Stimulated activated naive CD4-positive, alpha-beta T cell treated with Interleukin-2 at 50 U/mL for 16 hours (primary cell): ENCODE measurements at regions not wholly inside any gene's neighbourhood (a gene's known extent, or its start where the extent isn't known, plus 50 kb on each side); places are given as distances from the start of the nearest gene placed in this dataset.
"Not testable (repeated sequence)": the region's sequence is repeated elsewhere in the genome, so short reads cannot be mapped to it uniquely, and the experiment has no call there.

Experiments used
- DNase-seq: peaks from one replicate; lab custom pipeline; 2025; lab: John Stamatoyannopoulos, UW

DNA sequence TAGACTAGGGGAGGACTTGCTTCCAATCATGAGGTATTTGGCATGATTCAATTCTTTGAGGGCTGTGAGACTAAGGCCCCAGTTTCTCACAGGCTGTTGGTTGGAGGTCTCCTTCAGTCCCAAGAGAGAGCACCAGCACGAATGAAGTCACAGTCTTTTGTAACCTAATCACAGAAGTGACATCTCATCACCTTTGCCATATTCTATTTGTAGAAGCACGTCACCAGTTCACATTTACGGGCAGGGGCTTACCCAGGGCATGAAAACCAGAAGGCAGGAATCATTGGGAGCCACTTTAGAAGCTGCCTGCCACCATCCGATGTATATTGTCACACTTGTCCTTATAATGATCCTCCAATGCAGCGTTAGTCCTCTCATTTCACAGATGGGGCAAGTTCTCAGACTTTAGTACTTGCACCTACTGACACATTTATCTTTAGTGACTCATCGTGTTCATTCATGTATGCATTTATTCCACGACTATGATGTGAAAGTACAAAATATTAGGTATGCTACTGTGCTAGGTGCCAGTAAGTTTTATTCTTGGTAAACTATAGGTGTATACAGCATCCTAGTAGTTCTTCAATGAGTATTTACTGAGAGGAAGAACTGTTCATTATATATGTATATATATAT lies 163.8 kb upstream of the PGRMC2 start:
- DNase-seq = no peak

DNA sequence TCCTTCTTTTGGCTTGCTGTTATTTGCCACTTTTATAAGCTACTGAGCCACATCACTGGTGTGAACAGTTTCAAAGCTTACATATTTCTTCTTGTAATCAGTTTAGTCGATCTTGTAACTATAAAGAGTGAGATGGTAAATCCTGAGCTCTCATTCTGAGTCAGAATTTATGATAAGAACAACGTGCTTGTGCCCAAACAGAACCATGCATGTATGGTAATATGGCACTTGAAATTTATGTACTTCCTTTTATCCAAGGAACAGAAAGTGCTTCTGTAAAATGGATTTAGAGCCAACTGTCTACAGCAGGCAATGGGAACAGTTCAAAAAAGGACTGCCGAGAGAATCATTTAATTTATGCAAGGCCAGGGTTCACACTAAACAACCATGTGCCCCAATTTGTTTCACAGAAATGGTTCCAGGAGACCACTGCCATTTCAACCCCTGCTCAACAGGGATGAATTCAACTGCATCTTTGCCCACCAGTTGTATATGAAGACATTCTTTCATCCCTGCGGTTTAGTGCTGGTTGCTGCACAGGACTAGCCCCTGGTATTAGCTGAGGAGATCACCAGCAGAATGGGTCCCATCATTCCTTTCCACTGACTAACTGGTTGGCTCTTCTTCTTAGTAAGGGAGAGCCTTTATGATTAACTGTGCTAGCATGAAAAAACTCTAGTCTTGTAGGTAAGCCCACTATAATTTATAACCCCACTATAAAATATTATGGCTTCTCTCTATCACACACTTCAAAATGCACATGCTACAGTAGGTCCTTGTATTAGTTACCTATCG lies 162.9 kb upstream of the PGRMC2 start:
- no peak for DNase-seq

DNA sequence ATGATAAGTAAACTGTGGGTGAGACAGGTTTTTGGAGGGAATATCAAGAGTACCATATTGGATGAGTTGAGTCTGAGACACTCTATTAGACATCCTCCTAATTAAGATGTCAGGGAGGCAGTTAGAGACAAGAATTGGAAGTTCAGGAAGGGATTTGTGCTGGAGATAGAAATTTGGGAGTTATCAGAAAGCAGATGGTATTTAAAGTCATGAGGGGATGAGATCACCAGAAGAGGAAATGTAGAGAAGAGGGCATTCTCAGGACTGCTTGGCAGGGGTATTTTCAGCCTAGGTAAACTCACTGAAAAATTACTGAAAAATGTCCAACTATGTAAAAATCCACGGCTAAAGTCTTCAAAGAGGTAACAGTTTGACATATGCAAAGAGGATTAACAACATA lies 161.6 kb upstream of the PGRMC2 start:
- DNase-seq = no peak

DNA sequence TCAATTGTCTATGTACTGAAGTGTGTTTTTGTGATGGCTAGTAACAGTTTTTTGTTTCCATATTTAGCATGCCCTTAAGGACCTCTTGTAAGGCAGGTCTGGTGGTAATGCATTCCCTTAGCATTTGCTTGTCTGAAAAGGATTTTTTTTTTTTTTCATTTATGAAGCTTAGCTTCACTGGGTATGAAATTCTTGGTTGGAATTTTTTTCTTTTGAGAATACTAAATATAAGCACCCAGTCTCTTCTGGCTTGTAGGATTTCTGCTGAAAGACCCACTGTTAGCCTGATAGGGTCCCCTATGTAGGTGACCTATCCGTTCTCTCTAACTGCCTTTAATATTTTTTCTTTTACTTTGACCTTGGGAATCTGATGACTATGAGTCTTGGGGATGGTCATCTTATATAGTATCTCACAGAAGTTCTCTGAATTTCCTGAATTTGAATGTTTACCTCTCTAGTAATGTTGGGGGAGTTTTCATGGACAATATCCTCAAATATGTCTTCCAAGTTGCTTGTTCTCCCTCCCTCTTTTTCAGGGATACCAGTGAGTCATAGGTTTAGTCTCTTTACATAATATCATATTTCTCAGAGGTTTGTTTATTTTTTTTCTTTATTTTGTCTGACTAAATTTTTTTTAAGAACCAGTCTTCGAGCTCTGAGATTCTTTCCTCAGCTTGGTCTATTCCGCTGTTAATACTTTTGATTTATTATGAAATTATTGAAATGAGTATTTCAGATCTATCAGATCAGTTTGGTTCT lies 157.1 kb upstream of the PGRMC2 start:
- no peak for DNase-seq

DNA sequence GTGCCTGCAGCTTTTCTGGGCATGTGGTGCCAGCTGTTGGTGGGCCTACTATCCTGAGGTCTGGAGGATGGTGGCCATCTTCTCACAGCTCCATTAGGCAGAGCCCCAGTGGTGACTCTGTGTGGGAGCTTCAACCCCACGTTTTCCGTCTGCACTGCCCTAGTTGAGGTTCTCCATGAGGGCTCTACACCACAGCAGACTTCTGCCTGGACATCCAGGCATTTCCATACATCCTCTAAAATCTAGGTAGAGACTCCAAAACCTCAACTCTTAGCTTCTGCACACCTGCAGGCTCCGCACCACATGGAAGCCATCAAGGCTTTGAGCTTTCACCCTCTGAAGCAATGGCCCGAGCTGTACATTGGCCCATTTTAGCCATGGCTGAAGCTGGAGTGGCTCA lies 153.3 kb upstream of the PGRMC2 start:
- no peak for DNase-seq

DNA sequence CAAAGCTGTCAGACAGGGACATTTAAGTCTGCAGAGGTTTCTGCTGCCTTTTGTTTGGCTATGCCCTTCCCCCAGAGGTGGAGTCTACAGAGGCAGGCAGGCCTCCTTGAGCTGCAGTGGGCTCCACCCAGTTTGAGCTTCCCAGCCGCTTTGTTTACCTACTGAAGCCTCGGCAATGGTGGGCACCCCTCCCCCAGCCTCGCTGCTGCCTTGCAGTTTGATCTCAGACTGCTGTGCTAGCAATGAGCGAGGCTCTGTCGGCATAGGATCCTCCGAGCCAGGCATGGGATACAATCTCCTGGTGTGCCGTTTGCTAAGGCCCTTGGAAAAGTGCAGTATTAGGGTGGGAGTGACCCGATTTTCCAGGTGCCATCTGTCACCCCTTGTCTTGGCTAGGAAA lies 149.4 kb upstream of the PGRMC2 start:
- not testable (repeated sequence) for DNase-seq

DNA sequence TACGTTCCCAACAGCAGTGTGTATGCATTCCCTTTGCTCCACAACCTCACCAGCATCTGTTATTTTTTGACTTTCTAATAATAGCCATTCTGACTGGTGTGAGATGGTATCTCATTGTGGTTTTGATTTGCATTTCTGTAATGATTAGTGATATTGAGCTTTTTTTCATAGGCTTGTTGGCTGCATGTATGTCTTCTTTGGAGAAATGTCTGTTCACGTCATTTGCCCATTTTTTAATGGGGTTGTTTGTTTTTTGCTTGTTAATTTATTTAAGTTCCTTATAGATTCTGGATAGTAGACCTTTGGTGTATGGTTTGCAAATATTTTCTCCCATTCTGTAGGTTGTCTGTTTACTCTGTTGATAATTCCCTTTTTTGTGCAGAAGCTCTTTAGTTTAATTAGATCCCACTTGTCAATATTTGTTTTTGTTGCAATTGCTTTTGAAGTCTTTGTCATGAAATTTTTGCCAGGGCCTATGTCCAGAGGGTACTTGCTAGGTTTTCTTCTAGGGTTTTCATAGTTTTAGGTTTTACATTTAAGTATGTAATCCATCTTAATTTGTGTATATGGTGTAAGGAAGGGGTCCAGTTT lies 141.5 kb upstream of the PGRMC2 start:
- DNase-seq = not testable (repeated sequence)

DNA sequence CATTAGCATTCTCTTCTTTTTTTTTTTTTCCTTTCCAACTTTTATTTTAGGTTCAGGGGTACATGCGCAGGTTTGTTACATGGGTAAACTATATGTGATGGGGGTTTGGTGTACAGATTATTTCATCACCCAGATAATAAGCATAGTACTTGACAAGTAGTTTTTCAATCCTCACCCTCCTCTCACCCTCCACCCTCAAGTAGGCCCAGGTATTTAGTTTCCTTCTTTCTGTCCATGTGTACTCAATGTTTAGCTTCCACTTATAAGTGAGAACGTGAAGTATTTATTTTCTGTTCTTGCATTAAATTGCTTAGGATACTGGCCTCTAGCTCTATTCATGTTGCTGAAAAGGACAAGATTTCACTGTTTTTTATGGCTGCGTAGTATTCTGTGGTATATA lies 140.8 kb upstream of the PGRMC2 start:
- DNase-seq = no peak

DNA sequence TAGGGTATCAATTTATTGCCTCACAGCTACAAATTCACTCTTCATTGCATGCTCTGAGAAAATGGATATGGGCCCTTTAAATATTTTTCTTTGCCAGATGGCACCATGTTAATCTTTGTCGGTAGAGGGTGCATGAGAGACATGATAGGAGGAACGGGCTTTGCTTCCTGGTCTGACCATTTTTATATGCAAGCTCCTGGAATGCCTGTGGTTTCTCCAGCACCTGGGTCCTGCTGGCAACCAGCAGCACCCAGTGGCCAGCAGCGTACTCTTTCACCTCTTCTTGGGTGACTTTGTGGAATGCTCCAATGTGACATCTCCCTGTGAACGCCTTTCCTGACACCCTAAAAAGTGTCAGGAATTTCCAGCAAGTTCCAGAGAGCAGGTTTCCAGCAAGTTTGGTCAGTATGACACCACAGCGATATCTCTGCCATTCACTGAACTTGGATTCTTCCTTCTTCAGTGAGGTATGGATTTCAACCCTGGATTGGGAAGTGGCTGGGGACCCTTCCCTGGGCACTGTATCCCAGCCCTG lies 140.3 kb upstream of the PGRMC2 start:
- no peak for DNase-seq

DNA sequence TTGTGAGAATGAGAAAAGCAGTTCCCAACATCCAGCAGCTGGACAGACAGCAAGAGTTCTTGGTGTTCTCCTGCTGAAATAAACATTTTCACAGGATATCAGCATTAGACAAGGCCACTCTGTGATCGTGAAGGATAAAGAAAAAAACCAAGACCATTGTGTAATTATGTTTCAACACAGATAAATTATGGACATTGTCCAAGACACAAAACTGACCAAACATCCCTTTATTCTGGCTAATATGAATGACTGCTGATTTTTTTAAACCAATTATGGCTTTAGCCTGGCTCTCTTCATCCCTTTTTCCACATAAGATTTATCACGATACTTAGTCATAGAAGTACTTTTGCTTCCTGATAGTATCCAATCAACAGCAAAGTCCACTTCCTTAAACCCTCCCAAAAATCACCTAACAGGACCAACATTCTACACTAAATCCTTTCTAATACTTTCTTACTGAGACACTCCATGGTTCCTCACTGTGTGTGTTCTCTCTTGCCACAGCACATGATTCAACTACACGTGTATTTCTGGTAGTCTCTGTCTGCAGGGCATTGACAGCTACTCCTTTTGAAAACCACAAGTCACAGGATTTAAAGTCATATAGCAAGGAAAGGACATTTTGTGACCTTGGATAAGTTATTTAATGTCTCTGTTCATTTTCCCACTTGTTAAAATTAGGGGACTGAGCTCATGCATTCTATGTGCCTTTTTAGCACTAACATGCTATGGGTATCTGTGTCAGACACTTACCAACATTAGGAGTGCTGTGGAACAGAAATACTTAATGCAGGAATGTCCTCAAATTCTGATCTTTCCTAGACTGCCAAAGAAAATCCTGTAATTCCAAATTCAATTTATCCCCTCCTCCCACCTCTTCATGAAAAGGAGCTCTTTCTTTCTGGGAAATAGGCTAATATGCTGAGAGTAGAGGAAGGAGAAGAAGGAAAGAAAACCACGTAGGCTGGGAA lies 137.2 kb upstream of the PGRMC2 start:
- DNase-seq = no peak

DNA sequence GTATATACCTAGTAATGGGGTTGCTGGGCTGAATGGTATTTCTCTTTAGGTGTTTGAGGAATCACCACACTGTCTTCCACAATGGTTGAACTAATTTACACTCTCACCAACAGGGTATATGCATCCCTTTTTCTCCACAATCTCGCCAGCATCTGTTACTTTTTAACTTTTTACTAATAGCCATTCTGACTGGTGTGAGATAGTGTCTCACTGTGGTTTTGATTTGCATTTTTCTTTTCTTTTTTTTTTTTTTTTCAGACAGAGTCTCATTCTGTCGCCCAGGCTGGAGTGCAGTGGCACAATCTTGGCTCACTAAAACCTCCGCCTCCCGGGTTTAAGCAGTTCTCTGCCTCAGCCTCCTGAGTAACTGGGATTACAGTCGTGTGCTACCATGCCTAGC lies 134.7 kb upstream of the PGRMC2 start:
- not testable (repeated sequence) for DNase-seq

DNA sequence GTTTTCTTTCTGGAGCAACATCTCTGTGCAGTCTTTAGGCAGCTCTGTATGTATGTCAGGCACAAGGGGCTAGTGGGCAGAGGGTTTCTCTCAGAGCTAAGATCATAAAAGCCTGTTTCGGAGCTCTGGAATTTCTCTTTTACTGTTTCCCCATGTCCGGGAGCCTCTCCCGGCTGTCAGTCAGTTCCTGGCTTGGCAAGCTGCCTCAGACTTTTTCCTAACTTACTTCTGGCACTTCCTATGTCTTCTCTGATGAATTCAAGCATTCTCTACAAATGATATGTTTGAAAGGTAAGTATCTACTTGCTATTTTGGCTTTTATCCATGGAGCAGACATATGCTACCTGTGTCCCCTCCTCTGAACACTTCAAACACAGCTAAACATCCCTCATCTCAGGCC lies 129.3 kb upstream of the PGRMC2 start:
- DNase-seq = no peak

DNA sequence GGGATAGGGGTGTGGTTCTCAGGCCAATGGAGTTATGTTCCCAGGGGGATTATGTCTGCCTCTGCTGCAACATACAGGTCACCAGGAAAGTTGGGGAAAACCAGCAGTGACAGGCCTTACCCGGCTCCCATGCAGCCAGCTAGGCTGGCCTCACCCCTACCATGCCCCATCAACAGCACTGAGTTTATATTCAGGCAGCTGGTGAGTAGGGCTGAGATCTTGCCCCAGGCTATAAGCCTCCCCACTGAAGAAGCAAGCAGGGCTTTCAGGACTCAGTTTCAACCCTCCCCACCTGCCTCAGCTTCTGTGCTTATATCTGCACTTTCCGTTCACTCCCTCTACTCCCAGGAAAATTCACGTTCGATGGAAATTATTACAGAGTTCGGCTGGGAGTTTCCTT lies 122.4 kb upstream of the PGRMC2 start:
- DNase-seq = no peak

DNA sequence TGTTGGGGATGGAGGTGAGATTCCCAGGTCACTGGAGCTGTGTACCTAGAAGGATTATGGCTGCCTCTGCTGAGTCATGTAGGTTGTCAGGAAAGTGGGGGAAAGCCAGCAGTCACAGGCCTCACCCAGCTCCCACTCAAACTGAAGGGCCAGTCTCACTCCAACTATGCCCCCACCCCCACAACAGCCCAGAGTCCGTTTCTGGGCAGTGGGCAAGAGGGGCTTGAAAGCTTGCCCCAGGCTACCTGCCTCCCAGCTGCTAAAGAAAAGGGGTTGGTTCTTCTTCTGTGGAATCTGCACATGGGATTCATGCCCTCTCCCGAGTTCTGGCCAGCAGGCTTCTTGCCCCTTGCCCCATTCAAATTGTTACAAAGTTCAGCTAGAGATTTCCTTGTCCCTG lies 116.0 kb upstream of the PGRMC2 start:
- no peak for DNase-seq

DNA sequence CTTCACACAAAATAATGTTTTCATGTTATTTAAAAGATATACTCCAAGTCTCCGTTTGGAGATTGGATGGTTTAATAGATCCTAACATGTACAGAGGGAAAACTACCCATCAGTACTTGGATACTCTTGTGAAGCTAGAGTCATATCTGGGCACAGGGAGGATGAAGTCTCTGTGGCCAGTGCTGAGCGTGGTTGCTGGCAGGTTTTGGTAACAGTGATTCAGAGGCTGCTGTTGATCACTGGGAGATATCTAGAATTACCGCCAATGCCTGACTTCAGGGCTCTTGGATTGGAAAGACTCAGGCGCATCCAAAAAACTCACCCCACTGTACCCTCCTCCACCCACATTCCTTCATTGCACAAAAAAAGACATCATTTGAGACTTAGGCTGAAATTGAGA lies 107.2 kb upstream of the PGRMC2 start:
- no peak for DNase-seq

DNA sequence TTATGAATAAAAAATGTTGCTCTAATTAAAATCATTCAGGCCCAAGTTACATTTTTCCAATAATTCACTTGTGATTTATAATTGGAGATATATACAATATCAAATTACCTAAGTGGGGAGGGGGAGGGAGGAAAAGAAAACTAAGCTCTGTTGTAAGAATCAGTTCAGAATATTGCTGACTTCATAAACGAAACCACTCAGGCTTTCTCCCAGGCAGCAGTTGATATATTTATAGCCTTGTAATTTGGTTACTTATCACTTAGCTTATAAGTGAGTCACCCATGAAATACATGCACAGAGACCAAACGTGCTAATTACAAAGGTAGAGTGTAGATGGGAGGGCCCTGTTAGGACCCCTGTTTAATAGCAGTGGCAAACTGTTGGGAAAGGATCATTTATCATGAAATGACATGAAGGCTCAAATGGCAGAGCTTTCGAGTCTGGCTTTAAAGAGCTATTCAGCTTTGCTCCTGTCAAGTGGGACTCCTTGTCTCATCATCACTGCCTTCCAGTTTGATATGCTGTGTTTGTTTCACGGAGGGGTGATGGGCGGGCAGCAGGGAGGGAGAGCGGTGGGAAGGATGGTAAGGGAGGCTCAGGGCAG lies 105.6 kb upstream of the PGRMC2 start:
- DNase-seq = no peak

DNA sequence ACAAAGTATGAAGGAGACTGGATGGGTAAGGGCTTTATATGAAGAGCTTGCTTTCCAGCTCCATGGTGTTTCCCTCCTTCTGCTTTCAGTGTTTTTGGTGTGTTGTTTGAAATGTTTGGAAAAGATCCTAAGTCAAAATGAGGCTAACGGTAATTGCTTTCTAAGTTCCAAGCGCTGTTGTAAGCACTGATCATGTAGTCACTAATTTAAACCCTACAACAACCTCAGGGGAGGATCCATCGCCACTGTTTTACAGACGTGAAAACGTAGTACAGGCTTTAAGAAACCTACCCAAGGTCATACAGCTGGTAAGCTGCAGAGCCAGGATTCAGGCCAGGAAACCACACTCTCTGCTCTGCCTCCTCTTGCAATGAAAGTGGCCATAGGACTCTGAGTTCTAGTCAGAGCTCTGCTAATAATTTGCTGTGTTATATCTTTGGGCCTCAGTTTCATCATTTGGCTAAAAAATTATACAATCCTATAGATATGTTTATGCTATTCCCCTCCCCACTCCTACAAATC lies 102.9 kb upstream of the PGRMC2 start:
- DNase-seq = no peak

DNA sequence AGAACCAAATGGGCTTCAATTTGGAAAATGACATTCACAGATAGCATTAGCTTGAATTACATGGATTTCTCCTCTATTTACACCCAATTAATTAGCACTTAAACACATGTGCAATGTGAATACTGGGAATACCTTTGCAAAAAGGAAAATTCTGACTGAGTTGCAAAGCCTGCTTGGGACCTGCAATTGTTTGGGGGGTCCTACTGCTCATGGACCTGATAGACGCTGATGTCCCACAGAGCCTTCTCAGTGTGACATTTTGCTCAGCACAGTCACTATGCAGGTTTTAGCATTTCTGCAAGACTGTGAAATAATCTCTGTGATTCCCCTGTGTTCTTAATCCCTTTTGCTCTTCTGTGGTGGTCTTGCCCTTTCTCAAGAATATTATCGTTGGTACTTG lies 101.2 kb upstream of the PGRMC2 start:
- DNase-seq = no peak

DNA sequence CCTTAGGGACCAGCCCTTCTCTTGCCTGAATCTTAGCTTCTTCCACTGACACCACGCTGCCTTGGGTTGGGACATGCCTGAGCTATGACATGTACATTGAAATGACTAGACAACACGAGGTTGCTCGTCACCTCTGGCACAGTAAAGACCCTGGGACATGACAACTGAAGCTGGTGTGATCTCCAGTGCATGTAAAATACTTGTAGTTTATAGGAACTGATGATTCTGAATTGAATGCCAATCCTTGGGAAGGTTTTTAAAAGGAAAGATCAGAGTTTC lies 100.7 kb upstream of the PGRMC2 start:
- no peak for DNase-seq

DNA sequence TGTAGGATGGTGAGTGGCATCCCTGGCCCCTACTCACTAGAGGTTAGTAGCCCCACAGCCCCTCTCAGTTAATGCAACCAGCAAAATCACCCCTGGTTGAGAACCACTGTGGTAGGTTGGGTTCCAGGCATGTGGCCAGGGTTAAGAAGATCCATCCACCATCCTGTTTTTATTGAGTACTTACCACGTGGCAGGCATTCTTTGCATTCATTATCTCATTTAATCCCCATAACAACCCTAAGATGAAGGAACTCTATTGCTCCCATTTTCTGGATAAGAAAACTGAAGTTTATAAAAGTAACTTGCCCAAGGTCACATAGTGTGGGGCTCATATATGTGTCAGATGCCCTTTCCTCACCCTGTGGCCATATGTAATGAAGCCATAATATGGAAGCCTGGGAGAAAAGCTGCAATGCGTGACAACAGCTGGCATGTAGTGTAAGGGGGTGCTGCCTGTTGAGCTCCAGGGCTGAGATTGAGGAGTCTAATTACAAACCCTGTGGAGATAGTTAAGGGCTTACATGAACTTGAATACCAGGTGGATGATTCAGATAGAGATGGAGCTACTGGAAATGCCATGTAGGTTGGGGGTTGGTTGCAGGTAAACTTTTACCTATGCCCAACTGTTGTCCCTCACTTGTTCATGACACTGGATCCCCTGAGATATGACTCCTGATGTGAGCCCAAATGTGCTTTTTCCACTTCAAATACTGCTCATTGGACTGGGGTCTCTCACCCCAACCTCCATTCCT lies 100.2 kb upstream of the PGRMC2 start:
- DNase-seq = no peak
